Skeletal muscle tissue (tissue), 3 donors: ENCODE measurements at regions not wholly inside any gene's neighbourhood (a gene's known extent, or its start where the extent isn't known, plus 50 kb on each side); places are given as distances from the start of the nearest gene placed in this dataset.

Experiments
- H3K27ac ChIP-seq: one replicate; pipeline ENCODE4 v1.7.0; 2013; ENCODE audit warnings: mild to moderate bottlenecking, low read depth, low read length, inconsistent platforms
- H3K27me3 ChIP-seq, 3 donors: one replicate each; pipeline ENCODE4 v1.7.0; 2013; ENCODE audit warnings: low read length in 3 of 3; ENCODE audit not compliant: control insufficient read depth in 3 of 3, insufficient read depth in 3 of 3
- H3K36me3 ChIP-seq, 3 donors: one replicate each; pipeline ENCODE4 v1.7.0; 2013; ENCODE audit warnings: low read length in 3 of 3; ENCODE audit not compliant: control insufficient read depth in 3 of 3, insufficient read depth in 3 of 3
- H3K4me1 ChIP-seq, 3 donors: one replicate each; pipeline ENCODE4 v1.7.0; 2013; ENCODE audit warnings: low read length in 3 of 3, mild to moderate bottlenecking in 3 of 3; ENCODE audit not compliant: control insufficient read depth in 3 of 3, insufficient read depth in 3 of 3
- H3K4me3 ChIP-seq, 3 donors: one replicate each; pipeline ENCODE4 v1.7.0; 2013; ENCODE audit warnings: low read length in 3 of 3
- H3K9ac ChIP-seq, 3 donors: one replicate each; pipeline ENCODE4 v1.7.0; 2013; ENCODE audit warnings: low read length in 3 of 3, mild to moderate bottlenecking in 3 of 3, moderate library complexity in 2 of 3, low read depth in 1 of 3
- H3K9me3 ChIP-seq, 3 donors: one replicate each; pipeline ENCODE4 v1.7.0; 2013; ENCODE audit warnings: low read length in 3 of 3; ENCODE audit not compliant: control insufficient read depth in 3 of 3
- donor health status: Osteomylitis.

GRCh38 chr21:38610623-38611251 lies 112.5 kb upstream of the ERG start:
- H3K27ac ChIP-seq = no peak overlapping the region
- H3K9ac ChIP-seq = no peak overlapping the region
- no peaks in the 10 kb centered on the region for H3K4me1 ChIP-seq
- no peak overlapping the region for H3K4me3 ChIP-seq
- H3K9me3 ChIP-seq = no peaks in the 10 kb centered on the region
- H3K27me3 ChIP-seq = peaks cover 0 to 6% (median 0%) of the 10 kb centered on the region in 3 donors
- no peaks in the 10 kb centered on the region for H3K36me3 ChIP-seq

GRCh38 chr21:38611277-38611676 lies 113.0 kb upstream of the ERG start:
- H3K27me3 ChIP-seq = peaks cover 0 to 6% (median 0%) of the 10 kb centered on the region in 3 donors
- H3K9me3 ChIP-seq = no peaks in the 10 kb centered on the region
- no peak overlapping the region for H3K4me3 ChIP-seq
- H3K36me3 ChIP-seq = no peaks in the 10 kb centered on the region
- no peak overlapping the region for H3K27ac ChIP-seq
- no peaks in the 10 kb centered on the region for H3K4me1 ChIP-seq
- no peak overlapping the region for H3K9ac ChIP-seq

- H3K4me3 ChIP-seq = no peak overlapping the region
- H3K9ac ChIP-seq = no peak overlapping the region
- no peaks in the 10 kb centered on the region for H3K36me3 ChIP-seq
- peaks cover 0 to 6% (median 0%) of the 10 kb centered on the region in 3 donors for H3K27me3 ChIP-seq
- H3K4me1 ChIP-seq = no peaks in the 10 kb centered on the region
- H3K27ac ChIP-seq = no peak overlapping the region
- no peaks in the 10 kb centered on the region for H3K9me3 ChIP-seq
These were observed 115.4 kb upstream of the ERG start for GRCh38 chr21:38613686-38614085.

- Histone ChIP-seq H3K9ac (no peak overlapping the region), H3K9me3 (no peaks in the 10 kb centered on the region), H3K36me3 (no peaks in the 10 kb centered on the region), H3K27ac (no peak overlapping the region), H3K27me3 (peaks cover 0 to 6% (median 0%) of the 10 kb centered on the region in 3 donors), H3K4me3 (no peak overlapping the region), H3K4me1 (no peaks in the 10 kb centered on the region)
These were observed 116.3 kb upstream of the ERG start for GRCh38 chr21:38614558-38614957.

GRCh38 chr21:38619480-38619879 lies 121.2 kb upstream of the ERG start:
- H3K4me1 ChIP-seq = no peaks in the 10 kb centered on the region
- H3K9ac ChIP-seq = no peak overlapping the region
- no peak overlapping the region for H3K4me3 ChIP-seq
- no peaks in the 10 kb centered on the region for H3K36me3 ChIP-seq
- H3K27me3 ChIP-seq = no peaks in the 10 kb centered on the region
- H3K9me3 ChIP-seq = no peaks in the 10 kb centered on the region
- no peak overlapping the region for H3K27ac ChIP-seq

GRCh38 chr21:38619992-38620479 lies 121.8 kb upstream of the ERG start:
- Histone ChIP-seq H3K27me3 (no peaks in the 10 kb centered on the region), H3K4me3 (no peak overlapping the region), H3K9ac (no peak overlapping the region), H3K9me3 (no peaks in the 10 kb centered on the region), H3K36me3 (no peaks in the 10 kb centered on the region), H3K4me1 (no peaks in the 10 kb centered on the region), H3K27ac (no peak overlapping the region)

GRCh38 chr21:38621132-38621531 lies 122.9 kb upstream of the ERG start:
- no peak overlapping the region for H3K9ac ChIP-seq
- H3K9me3 ChIP-seq = no peaks in the 10 kb centered on the region
- H3K27me3 ChIP-seq = no peaks in the 10 kb centered on the region
- H3K27ac ChIP-seq = no peak overlapping the region
- H3K4me3 ChIP-seq = no peak overlapping the region
- H3K36me3 ChIP-seq = no peaks in the 10 kb centered on the region
- H3K4me1 ChIP-seq = no peaks in the 10 kb centered on the region

- Histone ChIP-seq H3K9ac (no peak overlapping the region), H3K27ac (no peak overlapping the region), H3K27me3 (no peaks in the 10 kb centered on the region), H3K4me3 (no peak overlapping the region), H3K36me3 (no peaks in the 10 kb centered on the region), H3K9me3 (no peaks in the 10 kb centered on the region), H3K4me1 (no peaks in the 10 kb centered on the region)
These were observed 124.0 kb upstream of the ERG start for GRCh38 chr21:38622081-38622826.

GRCh38 chr21:38622827-38623209 lies 124.5 kb upstream of the ERG start:
- Histone ChIP-seq H3K36me3 (no peaks in the 10 kb centered on the region), H3K9ac (no peak overlapping the region), H3K27ac (no peak overlapping the region), H3K4me3 (no peak overlapping the region), H3K27me3 (no peaks in the 10 kb centered on the region), H3K9me3 (no peaks in the 10 kb centered on the region), H3K4me1 (no peaks in the 10 kb centered on the region)

- Histone ChIP-seq H3K36me3 (no peaks in the 10 kb centered on the region), H3K27ac (no peak overlapping the region), H3K9ac (no peak overlapping the region), H3K27me3 (no peaks in the 10 kb centered on the region), H3K9me3 (no peaks in the 10 kb centered on the region), H3K4me1 (no peaks in the 10 kb centered on the region), H3K4me3 (no peak overlapping the region)
These were observed 125.3 kb upstream of the ERG start for GRCh38 chr21:38623552-38623951.
